Hepatocyte (in vitro differentiated cells): ENCODE measurements at regions not wholly inside any gene's neighbourhood (a gene's known extent, or its start where the extent isn't known, plus 50 kb on each side); places are given as distances from the start of the nearest gene placed in this dataset.

Experiments used
- EZH2 ChIP-seq: fragments of 200-600 bp; sonication (generic); IDR thresholded peaks from 2 replicates; pipeline ENCODE4 v1.6.1; 2016; ENCODE audit warnings: antibody characterized with exemption, mild to moderate bottlenecking, borderline replicate concordance
- TF ChIP-seq, protein P1 (sequence below): fragments of 200-600 bp; sonication (generic); IDR thresholded peaks from 2 replicates; pipeline ENCODE4 v1.5.1; 2016; ENCODE audit warnings: antibody characterized with exemption, mild to moderate bottlenecking; ENCODE audit not compliant: poor library complexity

DNA sequence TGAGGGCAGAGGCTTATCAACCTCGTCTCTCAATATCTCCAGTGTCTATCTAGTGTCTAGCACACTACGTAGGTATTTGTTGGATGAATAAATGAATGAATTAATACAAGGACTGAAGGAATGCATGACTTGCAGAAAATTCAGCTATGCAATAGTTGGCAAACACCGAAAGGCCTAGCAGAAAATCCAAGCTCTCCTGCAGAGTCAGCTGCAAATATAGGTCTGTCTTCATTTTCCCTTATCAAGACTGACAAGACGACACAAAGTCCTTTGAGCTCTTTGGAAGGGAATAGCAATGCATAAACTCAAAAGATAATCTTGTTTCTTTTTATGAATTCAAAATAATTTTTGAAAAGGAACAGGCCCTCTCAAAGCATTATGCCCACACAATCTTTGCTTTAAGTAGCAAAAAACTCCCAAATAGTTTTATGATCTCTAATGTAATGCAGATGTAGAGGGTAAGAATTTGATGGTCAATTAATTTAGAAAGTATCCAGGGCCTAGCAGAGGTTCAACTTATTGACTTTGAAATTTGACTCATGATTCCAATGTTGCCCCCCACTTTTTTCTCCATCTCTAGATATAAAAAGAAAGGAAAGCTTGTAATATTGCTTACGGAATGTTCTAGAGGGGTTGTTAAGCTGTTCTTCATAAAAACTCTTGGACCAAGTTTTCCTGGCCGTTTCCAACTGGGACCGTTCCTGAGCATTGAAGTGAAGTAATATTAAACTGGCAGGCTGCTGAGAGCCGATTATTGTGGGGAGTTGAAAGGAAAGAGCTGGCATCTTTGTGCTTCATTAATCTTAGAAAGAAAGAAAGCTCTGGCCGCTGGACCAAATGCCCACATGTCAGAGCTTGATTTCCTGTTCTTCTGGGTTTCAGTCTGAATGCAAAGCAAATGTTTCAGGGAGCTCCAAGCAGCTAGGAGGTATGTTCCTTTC lies 227.3 kb downstream of the HS3ST3A1 start:
- TF ChIP-seq, protein P1, sequence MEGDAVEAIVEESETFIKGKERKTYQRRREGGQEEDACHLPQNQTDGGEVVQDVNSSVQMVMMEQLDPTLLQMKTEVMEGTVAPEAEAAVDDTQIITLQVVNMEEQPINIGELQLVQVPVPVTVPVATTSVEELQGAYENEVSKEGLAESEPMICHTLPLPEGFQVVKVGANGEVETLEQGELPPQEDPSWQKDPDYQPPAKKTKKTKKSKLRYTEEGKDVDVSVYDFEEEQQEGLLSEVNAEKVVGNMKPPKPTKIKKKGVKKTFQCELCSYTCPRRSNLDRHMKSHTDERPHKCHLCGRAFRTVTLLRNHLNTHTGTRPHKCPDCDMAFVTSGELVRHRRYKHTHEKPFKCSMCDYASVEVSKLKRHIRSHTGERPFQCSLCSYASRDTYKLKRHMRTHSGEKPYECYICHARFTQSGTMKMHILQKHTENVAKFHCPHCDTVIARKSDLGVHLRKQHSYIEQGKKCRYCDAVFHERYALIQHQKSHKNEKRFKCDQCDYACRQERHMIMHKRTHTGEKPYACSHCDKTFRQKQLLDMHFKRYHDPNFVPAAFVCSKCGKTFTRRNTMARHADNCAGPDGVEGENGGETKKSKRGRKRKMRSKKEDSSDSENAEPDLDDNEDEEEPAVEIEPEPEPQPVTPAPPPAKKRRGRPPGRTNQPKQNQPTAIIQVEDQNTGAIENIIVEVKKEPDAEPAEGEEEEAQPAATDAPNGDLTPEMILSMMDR: no peak
- TF ChIP-seq EZH2: no peak
